NCI-H1092 treated with DMSO at 0.1 percent for 48 hours (cell line): ENCODE measurements at regions not wholly inside any gene's neighbourhood (a gene's known extent, or its start where the extent isn't known, plus 50 kb on each side); places are given as distances from the start of the nearest gene placed in this dataset.

Source experiments
- DNase-seq: peaks from one replicate; lab custom pipeline; 2025; lab: John Stamatoyannopoulos, UW

GRCh38 chr2:145018502-145018901 lies 498.6 kb upstream of the ZEB2 start:
- DNase-seq: no peak

GRCh38 chr2:145017149-145017548 lies 497.2 kb upstream of the ZEB2 start:
- DNase-seq: no peak

- DNase-seq: no peak
Measured at GRCh38 chr2:145016711-145017110, 496.8 kb upstream of the ZEB2 start.

GRCh38 chr2:145015561-145015960 lies 495.6 kb upstream of the ZEB2 start:
- no peak for DNase-seq

- DNase-seq: no peak
Measured at GRCh38 chr2:145012806-145013205, 492.9 kb upstream of the ZEB2 start.

- DNase-seq: no peak
Measured at GRCh38 chr2:145012214-145012670, 492.3 kb upstream of the ZEB2 start.

- DNase-seq: no peak
Measured at GRCh38 chr2:145010635-145011034, 490.7 kb upstream of the ZEB2 start.

GRCh38 chr2:145007960-145008263 lies 488.0 kb upstream of the ZEB2 start:
- no peak for DNase-seq

GRCh38 chr2:145007093-145007959 lies 487.4 kb upstream of the ZEB2 start:
- DNase-seq: peak; percentile 9

GRCh38 chr2:145002624-145003023 lies 482.7 kb upstream of the ZEB2 start:
- DNase-seq: no peak

- no peak for DNase-seq
Measured at GRCh38 chr2:145000376-145000775, 480.5 kb upstream of the ZEB2 start.

- DNase-seq: no peak
Measured at GRCh38 chr2:144999936-145000335, 480.0 kb upstream of the ZEB2 start.

- DNase-seq: no peak
Measured at GRCh38 chr2:144999071-144999875, 479.4 kb upstream of the ZEB2 start.

GRCh38 chr2:144998435-144998834 lies 478.5 kb upstream of the ZEB2 start:
- DNase-seq: no peak

GRCh38 chr2:144996225-144996795 lies 476.4 kb upstream of the ZEB2 start:
- no peak for DNase-seq

GRCh38 chr2:144995482-144995881 lies 475.6 kb upstream of the ZEB2 start:
- no peak for DNase-seq

GRCh38 chr2:144990661-144991060 lies 470.7 kb upstream of the ZEB2 start:
- DNase-seq: no peak

- DNase-seq: no peak
Measured at GRCh38 chr2:144989579-144990270, 469.8 kb upstream of the ZEB2 start.

- DNase-seq: no peak
Measured at GRCh38 chr2:144988591-144988990, 468.7 kb upstream of the ZEB2 start.

GRCh38 chr2:144986691-144987090 lies 466.8 kb upstream of the ZEB2 start:
- no peak for DNase-seq

GRCh38 chr2:144984038-144984437 lies 464.1 kb upstream of the ZEB2 start:
- no peak for DNase-seq

- DNase-seq: no peak
Measured at GRCh38 chr2:144983107-144983506, 463.2 kb upstream of the ZEB2 start.
